Dermis blood vessel endothelial cell (primary cell): ENCODE measurements at regions not wholly inside any gene's neighbourhood (a gene's known extent, or its start where the extent isn't known, plus 50 kb on each side); places are given as distances from the start of the nearest gene placed in this dataset.
"Not testable (repeated sequence)": the region's sequence is repeated elsewhere in the genome, so short reads cannot be mapped to it uniquely, and the experiment has no call there.

Experiments
- DNase-seq: peaks from one replicate; pipeline ENCODE4 v3.0.0; 2010

DNA sequence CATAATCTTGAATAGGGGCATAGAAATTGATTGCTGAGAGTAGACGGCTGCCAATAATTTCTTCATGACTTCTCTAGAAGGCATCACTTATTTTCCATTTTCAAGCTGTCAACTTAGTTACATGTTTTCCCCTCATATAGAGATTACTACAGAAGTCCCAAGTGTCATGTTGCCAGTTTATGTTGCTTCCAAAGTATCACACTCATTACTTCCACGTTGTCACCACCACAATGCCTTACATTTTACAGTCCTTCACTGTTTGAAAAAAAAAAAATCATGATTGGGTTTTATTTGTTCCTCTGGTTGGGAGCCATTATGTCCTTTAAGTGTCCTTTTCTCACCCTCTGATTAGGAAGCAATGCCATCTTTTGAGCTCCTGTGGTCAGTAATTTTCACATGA lies 2144.6 kb upstream of the ACO1 start:
- no peak for DNase-seq

DNA sequence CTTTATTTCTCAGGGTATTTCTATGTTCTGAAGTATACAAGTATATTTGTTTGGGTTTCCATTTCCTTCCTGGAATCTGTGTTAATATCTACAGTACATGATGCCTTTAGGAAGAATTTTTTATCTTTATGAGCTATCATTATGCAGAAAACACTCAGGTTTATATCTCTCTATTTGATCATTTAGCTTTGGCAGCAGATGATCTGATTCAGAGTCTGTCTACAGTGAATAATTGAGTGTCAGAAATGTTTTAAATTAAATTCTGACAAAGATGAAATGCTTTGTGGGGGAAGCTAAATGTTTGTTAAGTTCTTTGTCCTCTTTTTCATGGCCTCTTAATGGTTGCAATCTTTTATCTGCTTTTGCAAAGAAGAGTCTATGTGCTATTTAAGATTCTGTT lies 2141.0 kb upstream of the ACO1 start:
- DNase-seq: no peak

GRCh38 chr9:30244877-30245276 lies 2139.6 kb upstream of the ACO1 start:
- DNase-seq: no peak

DNA sequence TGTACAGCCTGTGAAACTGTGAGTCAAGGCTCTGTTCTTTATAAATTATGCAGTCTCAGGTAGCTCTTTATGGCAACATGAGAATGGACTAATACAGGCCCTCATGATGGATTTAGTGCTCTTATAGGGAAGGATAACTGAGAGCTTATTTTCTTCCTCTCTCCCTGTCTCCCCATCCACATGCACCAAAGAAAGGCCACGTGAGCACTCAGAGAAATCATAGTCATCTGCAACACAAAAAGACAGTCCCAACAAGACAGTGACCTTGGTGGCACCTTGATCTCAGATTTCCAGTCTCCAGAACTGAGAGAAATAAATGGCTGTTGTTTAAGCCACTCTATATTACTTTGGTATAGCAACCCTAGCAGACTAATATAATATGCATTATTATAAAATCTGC lies 2133.6 kb upstream of the ACO1 start:
- DNase-seq: no peak

GRCh38 chr9:30258094-30258493 lies 2126.3 kb upstream of the ACO1 start:
- DNase-seq: no peak

DNA sequence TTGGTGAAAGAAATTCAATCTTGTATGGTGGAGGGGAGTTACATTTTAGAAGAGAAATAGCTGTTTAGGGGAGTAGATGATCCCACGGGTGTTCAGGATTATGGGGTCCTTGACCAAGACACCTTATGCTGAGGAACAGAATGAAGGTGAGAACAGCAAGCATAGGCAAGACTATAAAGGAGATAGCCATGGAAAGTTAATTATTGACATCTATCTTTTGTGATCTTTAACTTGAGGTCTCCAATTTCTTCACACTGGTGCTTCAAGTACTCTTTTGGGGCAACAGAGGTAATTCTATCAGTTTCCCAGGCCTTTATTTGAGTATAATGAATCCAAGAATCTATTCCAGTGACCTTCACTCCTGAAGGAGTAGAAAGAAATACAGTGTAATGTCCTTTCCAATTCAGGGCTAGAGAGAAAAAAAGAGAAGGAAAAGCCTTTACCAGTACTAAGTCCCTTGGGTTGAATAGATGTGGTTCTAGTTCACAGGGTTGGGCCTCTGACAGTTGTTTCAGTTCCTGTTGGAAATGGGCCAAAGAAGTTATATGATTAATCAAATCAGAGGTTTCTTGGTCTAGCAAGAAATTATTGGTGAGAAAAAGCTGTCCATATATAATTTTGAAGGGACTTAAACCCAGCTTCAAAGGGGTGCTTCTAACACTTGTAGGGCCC lies 2104.1 kb upstream of the ACO1 start:
- DNase-seq: no peak

DNA sequence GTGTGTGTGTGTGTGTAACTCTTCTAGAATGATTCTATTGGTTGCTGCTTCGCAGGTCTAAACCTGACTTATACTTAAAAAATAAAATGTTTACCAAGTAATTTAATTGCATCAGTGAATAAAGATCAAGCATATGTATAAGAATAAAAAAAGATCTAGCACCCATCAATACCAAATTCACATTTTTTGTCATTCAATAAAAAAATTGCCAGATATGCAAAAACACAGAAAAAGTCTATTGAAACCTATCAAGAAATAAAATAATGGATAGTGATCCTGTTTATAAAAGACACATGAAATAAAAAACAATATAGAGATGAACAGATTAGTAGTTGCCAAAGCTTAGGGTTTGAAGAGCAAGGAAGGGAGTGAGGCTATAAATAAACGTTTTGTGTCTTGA lies 2095.0 kb upstream of the ACO1 start:
- no peak for DNase-seq

DNA sequence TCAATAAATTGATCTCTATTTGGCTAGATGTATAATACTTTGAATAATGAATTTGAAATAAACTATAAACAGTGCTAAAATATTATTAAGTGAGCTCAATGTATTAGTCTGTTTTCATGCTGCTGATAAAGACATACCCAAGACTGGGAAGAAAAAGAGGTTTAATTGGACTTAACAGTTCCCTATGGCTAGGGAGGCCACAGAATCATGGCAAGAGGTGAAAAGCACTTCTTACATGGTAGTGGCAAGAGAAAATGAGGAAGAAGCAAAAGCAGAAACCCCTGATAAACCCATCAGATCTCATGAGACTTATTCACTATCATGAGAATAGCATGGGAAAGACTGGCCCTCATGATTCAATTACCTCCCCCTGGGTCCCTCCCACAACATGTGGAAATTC lies 2092.4 kb upstream of the ACO1 start:
- DNase-seq: not testable (repeated sequence)

DNA sequence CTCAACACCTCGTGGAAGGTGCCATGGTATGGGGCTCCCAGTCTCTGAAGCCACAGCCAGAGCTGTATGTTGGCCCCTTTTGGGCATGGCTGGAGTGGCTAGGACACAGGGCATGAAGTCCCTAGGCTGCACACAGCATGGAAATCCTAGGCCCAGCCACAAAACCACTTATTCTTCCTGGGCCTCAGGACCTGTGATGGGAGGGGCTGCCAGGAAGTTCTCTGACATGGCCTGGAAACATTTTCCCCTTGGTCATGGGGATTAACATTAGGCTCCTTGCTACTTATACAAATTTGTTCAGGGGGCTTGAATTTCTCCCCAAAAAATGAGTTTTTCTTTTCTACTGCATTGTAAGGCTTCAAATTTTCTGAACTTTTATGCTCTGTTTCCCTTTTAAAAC lies 2091.2 kb upstream of the ACO1 start:
- DNase-seq: no peak

DNA sequence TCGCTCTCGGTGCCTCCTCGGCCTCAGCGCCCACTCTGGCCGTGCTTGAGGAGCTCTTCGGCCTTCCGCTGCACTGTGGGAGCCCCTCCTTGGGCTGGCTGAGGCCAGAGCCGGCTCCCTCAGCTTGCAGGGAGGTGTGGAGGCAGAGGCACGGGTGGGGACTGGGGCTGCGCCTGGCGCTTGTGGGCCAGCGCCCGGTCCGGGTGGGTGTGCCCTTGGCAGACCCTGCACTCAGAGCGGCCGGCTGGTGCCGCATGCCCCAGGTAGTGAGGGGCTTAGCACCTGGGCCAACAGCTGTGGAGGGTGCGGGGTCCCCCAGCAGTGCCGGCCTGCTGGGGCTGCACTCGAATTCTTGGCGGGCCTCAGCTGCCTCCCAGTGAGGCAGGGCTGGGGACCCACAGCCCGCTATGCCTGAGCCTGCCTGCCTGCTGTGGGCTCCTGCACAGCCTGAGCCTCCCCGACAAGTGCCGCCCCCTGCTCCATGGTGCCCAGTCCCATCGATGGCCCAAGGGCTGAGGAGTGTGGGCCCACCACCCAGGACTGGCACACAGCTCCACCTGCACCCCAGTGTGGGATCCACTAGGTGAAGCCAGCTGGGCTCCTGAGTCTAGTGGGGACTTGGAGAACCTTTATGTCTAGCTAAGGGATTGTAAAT lies 2085.2 kb upstream of the ACO1 start:
- DNase-seq: no peak

DNA sequence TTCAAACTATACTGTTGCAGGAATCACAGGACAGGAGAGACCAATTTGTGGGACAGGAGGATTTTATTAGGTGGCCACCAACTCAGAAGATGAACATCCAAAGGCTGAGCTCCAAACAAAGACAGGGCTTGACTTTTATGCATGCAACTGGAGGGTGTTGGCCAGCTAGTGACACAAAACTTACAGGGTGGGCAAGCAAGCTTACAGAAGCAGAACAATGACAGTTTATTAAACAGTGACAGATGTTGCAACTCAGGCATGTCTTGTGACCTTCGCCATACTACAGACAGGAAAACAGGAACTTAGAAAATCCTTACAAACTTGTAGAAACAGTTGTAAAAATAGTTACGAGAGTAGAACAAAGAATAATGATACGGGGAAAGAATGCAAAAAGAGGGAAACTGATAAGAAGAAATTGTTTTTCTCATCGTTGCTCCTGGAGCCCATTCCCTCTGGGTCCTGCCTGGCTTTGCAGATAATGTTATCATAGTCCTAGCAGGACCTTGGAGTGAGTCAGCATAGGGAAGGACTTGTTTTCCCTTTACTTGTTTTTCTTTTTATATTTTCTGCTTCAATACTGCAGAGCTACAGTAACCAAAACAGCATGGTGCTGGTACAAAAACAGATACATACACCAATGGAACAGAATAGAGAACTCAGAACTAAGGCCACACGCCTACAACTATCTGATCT lies 2083.0 kb upstream of the ACO1 start:
- no peak for DNase-seq

DNA sequence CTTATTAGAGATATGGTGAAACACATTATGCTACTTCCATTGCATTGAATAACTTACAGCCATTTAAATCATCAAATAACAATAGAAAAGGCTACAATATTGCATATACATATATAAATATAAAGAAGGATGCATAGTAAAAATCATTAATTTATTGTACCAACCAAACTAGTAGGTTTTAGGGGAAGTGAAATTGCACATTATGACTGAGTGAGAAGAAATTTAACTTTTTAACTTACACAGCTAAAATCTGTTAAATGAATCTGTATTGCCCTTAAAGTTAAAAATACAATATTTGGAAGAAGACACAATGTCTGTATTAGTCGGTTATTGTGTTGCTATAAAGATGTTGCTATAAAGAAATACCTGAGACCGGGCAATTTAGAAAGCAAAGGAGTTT lies 2073.7 kb upstream of the ACO1 start:
- DNase-seq: no peak

DNA sequence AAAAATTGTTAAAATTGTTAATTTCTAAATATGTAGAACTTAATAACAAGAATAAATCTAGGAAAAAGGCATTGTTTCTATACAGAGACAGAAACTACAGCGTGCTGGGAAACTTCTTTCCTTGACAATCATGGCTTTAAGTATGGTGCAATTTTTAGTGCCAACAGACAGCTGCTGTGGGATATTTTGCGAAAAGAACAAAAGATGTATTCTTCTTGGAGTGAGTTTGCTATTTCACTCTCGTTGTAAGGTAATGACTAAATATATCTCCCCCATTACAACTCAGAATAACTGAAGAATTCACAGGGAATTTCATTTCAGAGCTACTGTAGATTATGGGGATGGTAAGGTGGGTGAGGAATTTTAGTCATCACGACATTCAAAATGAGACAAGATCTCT lies 2055.0 kb upstream of the ACO1 start:
- no peak for DNase-seq

- no peak for DNase-seq
These were observed 2035.5 kb upstream of the ACO1 start for GRCh38 chr9:30348904-30349303.

- DNase-seq: no peak
These were observed 2034.6 kb upstream of the ACO1 start for GRCh38 chr9:30349526-30350513.

DNA sequence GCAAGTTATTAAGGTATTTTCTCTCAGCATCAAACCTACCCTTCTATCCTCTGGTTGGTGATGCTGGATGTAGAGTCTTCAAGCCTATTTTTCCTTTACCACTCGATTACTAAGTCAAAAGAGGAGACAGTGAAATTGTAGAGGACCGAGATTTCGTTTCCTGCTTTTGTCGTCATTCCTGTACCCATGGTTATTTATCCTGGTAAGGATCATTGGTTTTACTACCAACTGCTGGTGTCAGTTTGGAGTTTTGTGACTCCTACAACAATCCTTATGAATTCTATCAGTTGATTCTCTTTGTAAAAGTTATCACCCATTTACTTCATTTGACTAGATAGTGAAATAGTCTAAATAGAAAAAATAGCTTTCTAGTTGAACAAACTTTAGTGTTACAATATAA lies 2028.2 kb upstream of the ACO1 start:
- no peak for DNase-seq

DNA sequence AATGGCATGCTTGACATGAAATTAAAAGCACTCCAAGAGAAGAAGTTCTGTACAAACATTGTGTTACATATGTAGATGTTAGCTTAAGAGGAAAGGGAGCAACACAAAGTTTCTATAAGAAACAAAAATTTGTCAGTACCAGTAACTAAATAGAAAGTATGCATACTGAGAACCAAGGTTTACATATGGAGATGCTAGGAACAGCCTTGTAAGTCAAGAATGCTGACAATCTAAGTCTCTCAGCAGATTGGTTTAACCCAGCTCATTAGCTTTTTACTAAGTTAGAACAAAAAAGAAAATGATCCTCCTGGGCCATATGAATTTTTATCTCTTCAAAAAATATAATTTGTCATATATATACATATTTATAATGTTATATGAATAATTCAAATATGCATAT lies 2022.1 kb upstream of the ACO1 start:
- no peak for DNase-seq

DNA sequence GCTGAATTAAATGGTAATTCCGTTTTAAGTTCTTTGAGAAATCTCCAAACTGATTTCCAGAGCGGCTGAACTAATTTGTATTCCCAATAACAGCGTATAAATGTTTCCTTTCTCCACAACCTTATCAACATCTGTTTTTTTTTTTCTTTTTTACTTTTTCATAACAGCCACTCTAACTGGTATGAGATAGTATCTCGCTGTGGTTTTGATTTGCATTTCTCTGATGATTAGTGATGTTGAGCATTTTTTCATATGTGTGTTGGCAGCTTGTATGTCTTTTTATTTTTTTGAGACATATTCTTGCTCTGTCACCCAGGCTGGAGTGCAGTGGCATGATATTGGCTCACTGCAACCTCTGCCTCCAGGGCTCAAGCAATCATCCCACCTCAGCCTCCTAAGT lies 2018.3 kb upstream of the ACO1 start:
- not testable (repeated sequence) for DNase-seq

GRCh38 chr9:30382271-30382670 lies 2002.2 kb upstream of the ACO1 start:
- DNase-seq: no peak

GRCh38 chr9:30410273-30410672 lies 1974.2 kb upstream of the ACO1 start:
- DNase-seq: no peak

- DNase-seq: no peak
These were observed 1972.9 kb upstream of the ACO1 start for GRCh38 chr9:30411571-30411970.

DNA sequence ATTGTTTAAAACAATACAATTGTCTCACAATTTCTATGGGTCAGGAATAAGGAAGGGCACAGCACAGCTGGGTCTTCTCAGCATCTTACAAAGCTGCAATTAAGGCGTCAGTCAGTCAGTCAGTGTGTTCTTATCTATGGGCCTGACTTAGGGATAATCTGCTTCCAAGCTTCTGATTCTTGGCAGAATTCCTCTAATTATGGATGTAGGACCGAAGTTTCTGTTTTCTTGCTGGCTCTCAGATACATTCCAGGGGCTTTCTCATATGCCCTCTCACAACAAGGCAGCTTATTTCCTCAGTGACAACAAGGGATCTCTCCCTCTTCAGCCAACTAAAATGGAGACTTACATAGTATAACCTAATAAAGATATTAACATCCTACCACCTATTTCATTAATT lies 1925.3 kb upstream of the ACO1 start:
- no peak for DNase-seq

DNA sequence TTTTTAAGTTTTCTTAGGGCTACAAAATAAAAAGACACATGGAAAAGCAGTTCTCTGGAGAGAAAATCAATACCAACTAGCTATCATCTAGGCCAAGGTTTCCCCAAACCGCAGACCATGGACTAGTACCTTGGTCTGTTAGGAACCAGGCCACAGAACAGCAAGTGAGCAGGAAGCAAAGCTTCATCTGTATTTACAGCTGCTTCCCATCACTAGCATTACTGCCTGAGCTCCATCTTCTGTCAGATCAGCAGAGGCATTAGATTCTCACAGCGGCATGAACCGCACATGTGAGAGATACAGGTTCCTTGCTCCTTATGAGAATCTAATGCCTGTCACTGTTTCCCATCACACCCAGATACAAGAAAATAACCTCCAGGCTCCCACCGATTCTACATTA lies 1907.6 kb upstream of the ACO1 start:
- no peak for DNase-seq
